ENCODE measurements at regions not wholly inside any gene's neighbourhood (a gene's known extent, or its start where the extent isn't known, plus 50 kb on each side); places are given as distances from the start of the nearest gene placed in this dataset.

DNA sequence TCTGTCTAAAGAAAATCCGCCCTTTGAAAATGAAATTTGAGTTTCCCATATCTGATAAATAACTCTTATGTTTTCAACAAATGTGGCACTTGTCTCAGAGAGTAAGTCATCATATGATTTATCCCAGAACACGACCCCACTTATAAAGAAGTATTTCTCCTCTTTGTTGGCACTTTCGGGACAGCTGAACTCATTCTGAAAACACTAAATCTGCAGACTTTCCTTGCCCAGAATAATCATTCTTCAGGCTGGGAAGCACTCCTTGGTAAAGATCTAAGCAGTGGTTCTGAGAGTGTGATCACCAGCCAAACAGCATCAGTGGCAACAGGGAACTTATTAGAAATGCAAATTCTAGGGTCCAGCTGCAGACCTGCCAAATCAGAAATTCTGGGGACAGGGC, 532.2 kb upstream of the API5 start:
- TF ChIP-seq SUZ12 (IDR thresholded peaks at IDR 0.05; ENCODE audit: extremely low read depth, insufficient read depth, insufficient read length) (no peak), ZNF274 (IDR thresholded peaks at IDR 0.05; ENCODE audit: low read depth, low read length) (no peak)

Data from NT2/D1 (cell line).